SJCRH30 (cell line): ENCODE measurements at regions not wholly inside any gene's neighbourhood (a gene's known extent, or its start where the extent isn't known, plus 50 kb on each side); places are given as distances from the start of the nearest gene placed in this dataset.
"Not testable (repeated sequence)": the region's sequence is repeated elsewhere in the genome, so short reads cannot be mapped to it uniquely, and the experiment has no call there.

Source experiments
- DNase-seq, 2 experiments: peaks; one replicate each; pipeline ENCODE4 v3.0.0-alpha.2; 2015 to 2020
- H3K27ac ChIP-seq: fragments of 250-450 bp; sonication (Bioruptor Pico); 2 replicates; pipeline ENCODE4 v1.5.1; 2020; ENCODE audit warnings: mild to moderate bottlenecking, moderate library complexity
- H3K27me3 ChIP-seq: fragments of 250-450 bp; sonication (Bioruptor Pico); 2 replicates; pipeline ENCODE4 v1.5.1; 2020; ENCODE audit warnings: mild to moderate bottlenecking, moderate library complexity
- H3K36me3 ChIP-seq: fragments of 250-450 bp; sonication (Bioruptor Pico); 2 replicates; pipeline ENCODE4 v1.5.1; 2020; ENCODE audit warnings: mild to moderate bottlenecking, moderate library complexity
- H3K4me1 ChIP-seq: fragments of 250-450 bp; sonication (Bioruptor Pico); 2 replicates; pipeline ENCODE4 v1.5.1; 2020; ENCODE audit warnings: mild to moderate bottlenecking, moderate library complexity
- H3K4me3 ChIP-seq: fragments of 250-450 bp; sonication (Bioruptor Pico); 2 replicates; pipeline ENCODE4 v1.5.1; 2020; ENCODE audit warnings: mild to moderate bottlenecking, moderate library complexity
- H3K9me3 ChIP-seq: fragments of 250-450 bp; sonication (Bioruptor Pico); replicated peaks from 2 replicates; pipeline ENCODE4 v1.5.1; 2020; ENCODE audit warnings: mild to moderate bottlenecking, moderate library complexity

GRCh38 chr3:18188491-18188890 is 236.6 kb downstream of the SATB1 start:
- no peaks in the 10 kb centered on the region for H3K9me3 ChIP-seq
- peaks cover 11% of the 10 kb centered on the region; the same call in 1 of the 2 replicates for H3K4me1 ChIP-seq
- H3K27me3 ChIP-seq, result no peaks in the 10 kb centered on the region
- H3K36me3 ChIP-seq, result no peaks in the 10 kb centered on the region
- H3K4me3 ChIP-seq, result no peak overlapping the region
- H3K27ac ChIP-seq, result no peak overlapping the region
- peak; percentile 13 to 50 for DNase-seq

DNA sequence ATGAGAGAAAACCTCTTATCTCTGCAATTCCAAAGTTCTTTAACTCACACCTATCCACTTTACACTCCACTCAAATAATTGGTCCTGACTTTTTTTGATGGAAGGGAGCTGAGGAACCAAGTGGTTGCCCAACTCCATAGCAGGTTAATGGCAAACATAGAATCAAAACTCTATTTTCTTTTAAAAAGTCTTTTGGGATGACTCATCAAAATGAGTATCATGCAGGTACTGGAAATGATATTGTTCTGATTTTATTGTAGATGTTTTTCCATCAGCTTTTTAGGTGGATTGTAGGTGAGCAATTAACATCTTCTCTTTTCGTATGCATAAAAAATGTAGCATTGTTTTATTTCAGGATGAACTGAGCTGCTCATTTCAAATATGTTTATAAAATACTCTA is 239.5 kb downstream of the SATB1 start:
- H3K4me3 ChIP-seq, result no peak overlapping the region
- H3K27ac ChIP-seq, result no peak overlapping the region
- H3K36me3 ChIP-seq, result no peaks in the 10 kb centered on the region
- no peaks in the 10 kb centered on the region for H3K27me3 ChIP-seq
- no peaks in the 10 kb centered on the region for H3K9me3 ChIP-seq
- no peak for DNase-seq
- H3K4me1 ChIP-seq, result peaks cover 11% of the 10 kb centered on the region; the same call in 1 of the 2 replicates

- H3K36me3 ChIP-seq, H3K9me3 ChIP-seq, H3K4me3 ChIP-seq, DNase-seq, H3K27ac ChIP-seq, H3K4me1 ChIP-seq, H3K27me3 ChIP-seq: not testable (repeated sequence)
Observed at GRCh38 chr3:18182923-18183322, 242.2 kb downstream of the SATB1 start.

DNA sequence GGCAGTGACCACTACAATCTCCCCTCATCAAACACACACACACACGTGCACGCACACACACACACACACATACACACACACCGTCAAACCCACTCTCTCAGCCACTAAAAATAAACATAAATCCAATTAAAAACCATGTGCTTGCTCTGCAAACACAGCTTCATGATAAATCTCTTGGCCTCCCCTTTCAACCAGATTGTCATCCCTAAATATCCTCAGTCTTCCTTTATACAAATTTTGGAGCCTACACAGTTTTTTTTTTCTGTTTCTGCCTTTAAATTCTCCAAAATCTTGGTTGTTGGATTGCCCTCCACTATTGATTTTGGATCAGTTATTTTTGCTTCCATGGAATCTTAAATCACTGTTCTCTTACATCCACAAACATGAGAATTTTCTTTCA is 245.6 kb downstream of the SATB1 start:
- Histone ChIP-seq H3K36me3 (no peaks in the 10 kb centered on the region), H3K9me3 (no peaks in the 10 kb centered on the region), H3K27me3 (no peaks in the 10 kb centered on the region), H3K4me1 (no peaks in the 10 kb centered on the region), H3K4me3 (no peak overlapping the region), H3K27ac (no peak overlapping the region)
- DNase-seq, result no peak

GRCh38 chr3:18177271-18177670 is 247.9 kb downstream of the SATB1 start:
- Histone ChIP-seq H3K27me3 (no peaks in the 10 kb centered on the region), H3K36me3 (no peaks in the 10 kb centered on the region), H3K27ac (no peak overlapping the region), H3K9me3 (no peaks in the 10 kb centered on the region), H3K4me3 (no peak overlapping the region), H3K4me1 (no peaks in the 10 kb centered on the region)
- DNase-seq, result no peak

DNA sequence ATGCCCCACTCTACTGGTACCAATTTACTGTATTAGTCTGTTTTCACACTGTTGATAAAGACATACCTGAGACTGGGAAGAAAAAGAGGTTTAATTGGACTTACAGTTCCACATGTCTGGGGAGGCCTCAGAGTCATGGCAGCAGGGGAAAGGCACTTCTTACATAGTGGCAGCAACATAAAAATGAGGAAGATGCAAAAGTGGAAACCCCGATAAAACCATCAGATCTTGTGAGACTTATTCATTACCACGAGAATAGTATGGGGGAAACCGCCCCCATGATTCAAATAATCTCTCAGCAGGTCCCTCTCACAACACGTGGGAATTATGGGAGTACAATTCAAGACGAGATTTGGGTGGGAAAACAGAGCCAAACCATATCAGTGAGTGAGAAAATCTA is 251.2 kb downstream of the SATB1 start:
- H3K4me1 ChIP-seq, H3K9me3 ChIP-seq, H3K27me3 ChIP-seq, H3K27ac ChIP-seq, H3K4me3 ChIP-seq, DNase-seq, H3K36me3 ChIP-seq: not testable (repeated sequence)

DNA sequence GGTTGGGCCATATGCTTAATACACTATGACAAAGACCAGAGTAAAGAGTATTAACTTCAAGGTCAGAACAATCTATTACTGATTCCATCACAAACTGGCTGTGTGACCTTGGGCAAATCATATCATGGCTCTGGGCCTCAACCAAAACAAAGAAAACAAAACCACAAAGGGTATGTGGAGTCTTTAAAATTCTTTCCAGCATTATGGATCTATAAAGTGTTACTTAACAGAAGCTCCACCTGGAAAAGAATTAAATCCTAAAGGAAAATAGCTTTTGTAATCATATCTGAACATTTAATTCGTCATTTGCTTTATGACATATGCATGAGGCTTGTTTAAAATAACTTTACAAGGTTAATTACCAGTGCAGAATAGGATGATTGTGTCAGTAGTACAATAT is 265.5 kb downstream of the SATB1 start:
- H3K4me1 ChIP-seq, result no peaks in the 10 kb centered on the region

GRCh38 chr3:18153571-18154173 is 271.5 kb downstream of the SATB1 start:
- H3K27me3 ChIP-seq, result no peaks in the 10 kb centered on the region
- H3K4me3 ChIP-seq, result no peak overlapping the region
- DNase-seq, result no peak
- H3K27ac ChIP-seq, result no peak overlapping the region
- H3K9me3 ChIP-seq, result no peaks in the 10 kb centered on the region
- H3K36me3 ChIP-seq, result no peaks in the 10 kb centered on the region
- no peaks in the 10 kb centered on the region for H3K4me1 ChIP-seq

More for the DNA sequence above, 265.5 kb downstream of the SATB1 start:
- Histone ChIP-seq H3K4me3 (no peak overlapping the region), H3K27ac (no peak overlapping the region), H3K27me3 (no peaks in the 10 kb centered on the region), H3K36me3 (no peaks in the 10 kb centered on the region), H3K9me3 (no peaks in the 10 kb centered on the region)
- DNase-seq, result no peak

- no peaks in the 10 kb centered on the region for H3K36me3 ChIP-seq
- H3K27me3 ChIP-seq, result no peaks in the 10 kb centered on the region
- DNase-seq, result no peak
- H3K27ac ChIP-seq, result no peak overlapping the region
- no peaks in the 10 kb centered on the region for H3K9me3 ChIP-seq
- no peak overlapping the region for H3K4me3 ChIP-seq
- no peaks in the 10 kb centered on the region for H3K4me1 ChIP-seq
Observed at GRCh38 chr3:18151199-18151598, 273.9 kb downstream of the SATB1 start.

DNA sequence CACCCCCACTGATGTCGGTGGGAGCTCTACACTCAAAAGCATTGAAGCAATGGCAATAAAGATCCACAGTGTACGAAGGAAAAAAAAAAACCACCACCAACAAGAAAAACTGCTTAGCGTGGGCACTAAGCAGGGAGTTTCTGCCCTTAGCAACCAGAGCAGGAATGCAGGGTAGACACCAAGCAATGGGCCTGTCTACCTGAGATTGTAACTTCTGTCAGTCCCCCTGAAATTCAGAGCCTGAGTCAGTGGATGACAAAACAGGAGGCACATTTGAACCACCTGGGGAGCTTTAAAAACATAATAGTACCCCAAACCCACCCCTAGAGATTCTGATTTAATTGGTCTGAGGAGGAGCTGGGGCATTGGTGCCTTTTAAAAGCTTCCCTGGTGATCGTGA is 275.2 kb downstream of the SATB1 start:
- no peaks in the 10 kb centered on the region for H3K27me3 ChIP-seq
- H3K36me3 ChIP-seq, result no peaks in the 10 kb centered on the region
- DNase-seq, result no peak
- H3K4me3 ChIP-seq, result no peak overlapping the region
- no peaks in the 10 kb centered on the region for H3K4me1 ChIP-seq
- H3K27ac ChIP-seq, result no peak overlapping the region
- no peaks in the 10 kb centered on the region for H3K9me3 ChIP-seq

DNA sequence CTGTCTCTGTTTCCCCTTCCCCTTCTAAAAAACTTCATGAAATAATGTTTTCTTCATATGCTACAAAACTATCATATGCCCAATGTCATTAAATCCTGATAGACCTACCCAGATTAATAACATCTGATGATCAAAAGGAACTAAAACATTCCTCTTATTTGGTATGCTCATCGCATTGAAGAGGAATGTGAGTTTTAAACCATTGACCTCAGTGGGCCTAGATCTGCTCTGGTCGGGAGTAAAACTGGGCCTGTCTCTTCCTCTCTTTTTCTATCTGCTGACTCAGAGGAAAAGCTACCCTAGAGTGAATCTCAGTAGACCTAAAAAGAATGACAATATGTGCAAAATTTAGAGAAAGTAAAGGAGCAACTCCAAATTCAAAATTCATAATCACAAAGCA is 275.8 kb downstream of the SATB1 start:
- no peak for DNase-seq
- Histone ChIP-seq H3K9me3 (no peaks in the 10 kb centered on the region), H3K36me3 (no peaks in the 10 kb centered on the region), H3K4me3 (no peak overlapping the region), H3K27me3 (no peaks in the 10 kb centered on the region), H3K27ac (no peak overlapping the region), H3K4me1 (no peaks in the 10 kb centered on the region)

DNA sequence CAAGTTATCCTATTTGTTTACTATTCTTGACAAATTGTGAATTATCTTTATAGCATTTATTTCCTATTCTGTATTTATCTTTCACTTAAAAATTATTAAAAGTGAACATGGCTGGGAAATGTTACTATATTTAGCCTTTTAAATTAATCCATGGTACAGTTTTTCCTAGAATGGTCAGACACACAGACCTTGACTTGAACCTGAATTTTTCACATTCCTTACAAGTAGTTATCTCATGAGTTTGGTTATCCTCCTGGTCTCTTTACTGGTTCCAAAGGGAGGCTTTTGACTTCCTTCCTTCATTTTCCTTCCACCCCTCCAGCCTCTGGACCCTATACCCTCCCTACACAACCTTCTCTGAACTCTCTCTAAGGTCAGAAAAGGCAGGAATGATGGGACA is 280.6 kb downstream of the SATB1 start:
- Histone ChIP-seq H3K4me3 (no peak overlapping the region), H3K27ac (no peak overlapping the region), H3K9me3 (no peaks in the 10 kb centered on the region), H3K27me3 (no peaks in the 10 kb centered on the region), H3K4me1 (no peaks in the 10 kb centered on the region), H3K36me3 (no peaks in the 10 kb centered on the region)
- DNase-seq, result no peak

GRCh38 chr3:18143258-18143780 is 281.8 kb downstream of the SATB1 start:
- H3K27ac ChIP-seq, result no peak overlapping the region
- H3K4me1 ChIP-seq, result no peaks in the 10 kb centered on the region
- no peak for DNase-seq
- no peaks in the 10 kb centered on the region for H3K36me3 ChIP-seq
- no peaks in the 10 kb centered on the region for H3K27me3 ChIP-seq
- no peaks in the 10 kb centered on the region for H3K9me3 ChIP-seq
- H3K4me3 ChIP-seq, result no peak overlapping the region

- H3K27ac ChIP-seq, result no peak overlapping the region
- no peak for DNase-seq
- H3K36me3 ChIP-seq, result no peaks in the 10 kb centered on the region
- no peaks in the 10 kb centered on the region for H3K4me1 ChIP-seq
- H3K9me3 ChIP-seq, result no peaks in the 10 kb centered on the region
- H3K4me3 ChIP-seq, result no peak overlapping the region
- H3K27me3 ChIP-seq, result no peaks in the 10 kb centered on the region
Observed at GRCh38 chr3:18137958-18138357, 287.2 kb downstream of the SATB1 start.

DNA sequence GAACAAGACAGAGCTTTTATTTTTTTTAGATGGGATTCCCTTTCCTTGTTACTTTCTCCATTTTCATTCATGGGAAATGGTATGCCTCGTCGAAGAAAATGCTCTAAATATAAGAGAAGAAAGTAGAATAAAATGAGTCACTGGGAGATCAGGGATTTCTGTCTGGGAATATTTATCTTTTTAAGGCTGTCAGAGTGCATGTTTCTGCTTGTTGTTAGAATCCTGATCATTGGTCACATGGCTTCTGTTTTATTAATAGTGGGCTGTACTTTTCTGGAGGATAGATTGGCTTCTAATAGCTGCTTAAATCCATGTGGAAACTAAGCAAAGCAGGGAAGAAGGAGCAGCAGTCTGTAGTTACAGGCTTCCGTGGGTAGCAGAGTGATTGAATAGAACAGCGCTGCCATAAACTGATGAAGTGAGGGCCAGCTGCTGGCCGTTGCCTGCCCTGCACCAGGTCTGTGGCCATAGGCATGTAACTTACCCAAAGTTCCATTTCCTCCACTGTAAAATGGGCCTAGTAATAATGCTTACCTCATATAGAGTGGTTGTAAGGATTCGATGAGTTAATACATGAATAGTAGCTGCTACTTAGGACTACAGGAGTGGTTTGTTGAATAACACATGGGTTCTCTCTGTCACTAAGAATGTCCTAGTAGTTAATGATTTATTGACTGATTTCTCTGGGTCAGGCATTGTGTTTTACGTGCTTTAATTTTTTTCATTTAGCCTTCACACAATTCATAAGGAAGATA is 289.9 kb downstream of the SATB1 start:
- H3K4me1 ChIP-seq, result no peaks in the 10 kb centered on the region
- H3K9me3 ChIP-seq, result no peaks in the 10 kb centered on the region
- DNase-seq, result no peak
- H3K36me3 ChIP-seq, result no peaks in the 10 kb centered on the region
- no peaks in the 10 kb centered on the region for H3K27me3 ChIP-seq
- H3K4me3 ChIP-seq, result no peak overlapping the region
- H3K27ac ChIP-seq, result no peak overlapping the region
